Eye (tissue), 1 donor: ENCODE measurements at regions not wholly inside any gene's neighbourhood (a gene's known extent, or its start where the extent isn't known, plus 50 kb on each side); places are given as distances from the start of the nearest gene placed in this dataset.
A peak's percentile ranks its signal among the peaks of the same experiment; 100 is the strongest.

ENCODE experiments used
- DNase-seq: peaks from one replicate; pipeline ENCODE4 v3.0.0-alpha.2; 2015

DNA sequence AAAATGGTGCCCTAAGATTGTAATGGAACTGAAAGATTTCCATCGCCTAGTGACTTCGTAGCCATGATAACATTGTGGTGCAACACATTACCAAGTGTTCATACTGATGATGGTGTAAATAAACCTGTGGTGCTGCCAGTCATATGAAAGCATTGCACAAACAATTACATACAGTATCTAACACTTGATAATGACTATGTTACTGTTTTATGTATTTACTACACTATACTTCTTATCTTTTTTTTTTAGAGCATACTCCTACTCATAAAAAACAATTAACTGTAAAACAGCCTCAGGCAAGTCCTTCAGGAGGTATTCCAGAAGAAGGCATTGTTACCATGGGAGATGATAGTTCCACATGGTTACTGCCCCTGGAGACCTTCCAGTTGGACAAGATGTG, 152.7 kb upstream of the EDNRA start:
- DNase-seq, result no peak

DNA sequence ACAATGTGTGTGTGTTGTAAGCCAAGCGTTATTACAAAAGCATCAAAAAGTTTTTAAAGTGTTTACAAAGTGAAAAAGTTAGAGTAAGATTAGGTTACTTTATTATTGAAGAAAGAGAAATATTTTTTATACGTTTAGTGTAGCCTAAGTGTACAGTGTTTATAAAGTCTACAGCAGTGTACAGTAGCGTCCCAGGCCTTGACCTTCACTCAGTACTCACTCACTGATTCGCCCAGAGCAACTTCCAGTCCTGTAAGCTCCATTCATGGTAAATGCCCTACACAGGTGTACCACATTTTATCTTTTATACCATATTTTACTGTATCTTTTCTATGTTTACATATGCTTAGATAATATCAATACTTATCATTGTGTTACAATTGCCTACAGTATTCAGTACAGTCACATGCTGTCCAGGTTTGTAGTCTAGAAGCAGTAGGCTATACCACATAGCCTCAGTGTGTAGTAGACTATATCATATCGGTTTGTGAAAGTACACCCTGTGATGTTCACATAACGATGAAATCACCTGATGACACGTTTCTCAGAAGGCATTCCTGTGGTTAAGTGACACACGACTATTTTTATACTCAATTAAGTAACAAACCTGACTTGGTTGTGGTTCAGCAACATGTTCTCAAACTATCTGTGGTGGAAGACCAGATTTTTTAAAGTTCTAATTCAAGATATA, 152.0 kb upstream of the EDNRA start:
- no peak for DNase-seq

DNA sequence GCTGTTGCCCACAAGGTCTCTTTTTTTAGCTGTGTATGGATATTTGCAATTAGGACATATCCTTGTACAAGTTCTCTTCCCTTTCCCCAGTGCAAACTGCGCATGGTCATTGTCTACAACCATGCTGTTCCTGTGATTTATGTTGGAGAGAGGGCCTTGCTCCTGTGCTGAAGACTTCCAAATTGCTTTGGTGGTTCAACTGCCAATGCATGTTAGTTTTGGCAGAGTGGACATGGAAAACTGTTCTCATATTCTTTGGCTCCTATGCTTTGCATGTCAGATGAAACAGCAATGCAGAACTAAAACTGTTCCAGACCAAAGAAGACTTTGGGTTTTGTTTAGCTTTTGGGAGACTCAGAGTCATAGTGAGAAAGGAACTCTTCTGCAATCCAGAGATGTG, 148.8 kb upstream of the EDNRA start:
- DNase-seq, result peak; percentile 30

DNA sequence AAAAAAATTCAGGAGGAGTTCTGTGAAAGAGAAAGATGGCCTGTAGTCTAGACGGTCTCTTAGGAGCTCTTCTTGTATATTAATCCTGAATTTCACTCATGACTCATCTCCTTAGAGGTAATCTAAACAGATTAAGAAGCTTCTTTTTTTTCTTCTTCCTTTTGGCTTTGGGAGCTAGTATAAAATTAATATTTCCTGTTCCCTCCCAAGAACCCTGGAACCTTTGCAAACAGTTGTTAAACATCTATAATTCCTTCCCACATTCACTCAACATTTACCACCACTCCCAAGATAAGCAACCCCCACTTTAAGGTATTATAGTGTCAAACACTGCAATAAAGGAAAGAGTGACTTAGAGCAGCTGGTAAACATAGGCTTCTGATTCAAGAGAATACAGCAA, 146.4 kb upstream of the EDNRA start:
- DNase-seq, result no peak

DNA sequence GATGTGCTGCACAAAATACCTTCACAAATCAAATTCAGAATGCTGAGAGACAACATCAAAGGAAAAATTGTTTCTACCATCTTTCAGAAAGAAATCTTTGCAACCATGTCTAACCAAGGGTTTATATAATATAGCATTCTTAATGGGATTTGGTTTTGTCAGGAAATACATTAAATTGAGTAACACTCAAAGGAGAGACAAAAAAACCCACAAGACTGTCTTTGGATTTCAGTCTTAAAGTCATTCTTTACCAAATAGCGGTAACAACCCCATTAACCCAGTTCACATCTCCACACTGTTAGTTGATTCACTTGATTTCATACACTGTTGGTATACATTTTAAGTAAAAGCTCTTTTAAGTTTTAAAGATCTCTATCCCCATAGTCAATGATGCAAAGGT, 145.7 kb upstream of the EDNRA start:
- no peak for DNase-seq

DNA sequence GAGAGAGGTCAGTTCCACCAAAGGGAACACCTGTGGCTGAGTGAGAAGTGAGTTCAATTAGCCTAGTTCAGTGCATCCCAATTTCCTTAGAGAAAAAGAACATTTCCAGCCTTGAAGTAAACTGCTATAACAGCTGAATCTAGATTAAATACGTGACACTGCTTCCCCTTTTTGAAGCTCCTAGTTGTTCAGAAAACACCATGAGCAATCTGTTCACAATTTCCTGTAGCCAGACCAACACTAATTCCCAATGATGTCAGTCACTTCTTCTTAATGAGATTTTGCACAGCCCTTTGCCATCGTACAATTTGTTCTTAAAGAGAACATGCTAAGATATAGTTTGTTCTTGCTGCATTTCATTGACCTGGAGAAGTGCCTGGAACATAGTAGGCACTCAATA, 144.6 kb upstream of the EDNRA start:
- DNase-seq, result no peak

DNA sequence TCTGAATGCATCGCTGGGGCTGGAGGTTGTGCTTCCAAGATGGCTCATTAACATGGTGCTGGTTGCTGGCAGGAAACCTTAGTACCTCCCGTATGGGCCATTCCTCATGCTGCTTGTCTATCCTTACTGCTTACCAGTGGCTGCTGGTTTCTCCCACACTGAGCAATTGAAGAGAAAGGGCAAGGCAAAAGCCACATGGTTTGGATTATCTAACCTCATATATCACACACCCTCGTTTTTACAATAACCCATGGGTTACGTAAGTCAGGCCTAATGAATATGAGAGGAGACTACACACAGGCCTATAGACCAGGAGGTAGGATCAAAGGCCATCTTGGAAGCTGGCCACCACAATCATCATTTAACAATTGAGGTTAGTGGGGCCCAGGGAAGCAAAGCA, 141.8 kb upstream of the EDNRA start:
- no peak for DNase-seq

DNA sequence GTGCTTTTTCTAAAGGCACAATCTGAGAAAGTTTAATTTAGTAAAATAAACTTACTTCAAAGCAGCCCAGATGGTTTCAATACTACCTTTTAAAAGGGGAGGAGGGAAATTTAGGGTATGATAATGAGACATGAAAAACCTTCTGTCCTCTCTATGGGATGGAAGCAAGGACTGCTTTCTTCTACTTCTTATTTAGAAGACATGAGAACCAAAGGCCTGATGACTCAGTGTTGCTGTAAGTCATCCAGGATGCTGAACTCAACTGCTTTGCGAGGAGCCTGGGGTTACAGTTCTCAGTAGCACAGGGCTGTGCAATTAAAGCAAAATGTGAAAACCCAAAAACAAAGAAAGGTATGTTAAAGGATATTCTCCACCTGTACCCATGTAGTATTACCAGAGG, 140.8 kb upstream of the EDNRA start:
- no peak for DNase-seq

DNA sequence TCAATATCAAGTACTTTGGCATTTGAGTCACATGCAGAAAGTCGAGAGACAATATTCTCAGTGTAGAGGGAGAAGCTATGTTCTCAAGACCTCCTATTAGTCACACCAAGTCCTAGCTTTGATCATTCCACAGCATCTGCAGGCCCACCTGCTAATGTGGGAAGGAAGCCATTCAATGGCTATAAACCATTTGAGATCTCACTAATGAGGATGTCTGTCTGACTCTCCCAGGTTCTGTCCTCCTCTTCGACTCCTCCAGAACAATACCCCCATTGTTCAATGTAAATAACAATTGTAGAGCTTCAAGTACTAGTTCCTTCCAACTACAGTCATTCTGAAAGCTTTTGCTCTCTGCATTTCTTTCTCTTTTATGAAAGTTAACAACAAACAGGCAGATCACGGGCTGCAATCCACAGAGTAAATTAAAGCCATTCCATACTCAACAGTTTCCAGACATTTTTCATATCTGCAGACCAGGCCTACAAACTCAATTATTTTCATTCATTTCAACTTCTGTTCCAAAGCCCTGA, 140.2 kb upstream of the EDNRA start:
- DNase-seq, result peak; percentile 67

DNA sequence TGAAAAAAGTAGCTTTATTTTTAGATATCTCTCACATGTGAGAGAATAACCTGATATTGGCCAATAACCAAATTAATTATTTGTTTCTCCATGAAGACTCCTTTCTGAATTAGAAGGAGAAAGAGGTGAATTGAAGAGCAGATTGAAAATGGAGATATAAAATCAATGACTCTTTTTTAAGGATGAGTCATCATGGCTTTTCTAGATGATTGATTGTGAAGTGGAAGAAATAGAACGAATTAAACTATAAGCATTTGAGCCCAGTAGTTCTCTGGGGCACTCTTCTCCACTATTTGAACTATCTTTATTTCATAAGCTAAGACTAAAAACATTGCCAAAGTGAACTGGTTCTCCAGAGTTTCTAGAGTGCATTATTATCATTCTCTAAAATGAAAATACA, 137.2 kb upstream of the EDNRA start:
- DNase-seq, result no peak

DNA sequence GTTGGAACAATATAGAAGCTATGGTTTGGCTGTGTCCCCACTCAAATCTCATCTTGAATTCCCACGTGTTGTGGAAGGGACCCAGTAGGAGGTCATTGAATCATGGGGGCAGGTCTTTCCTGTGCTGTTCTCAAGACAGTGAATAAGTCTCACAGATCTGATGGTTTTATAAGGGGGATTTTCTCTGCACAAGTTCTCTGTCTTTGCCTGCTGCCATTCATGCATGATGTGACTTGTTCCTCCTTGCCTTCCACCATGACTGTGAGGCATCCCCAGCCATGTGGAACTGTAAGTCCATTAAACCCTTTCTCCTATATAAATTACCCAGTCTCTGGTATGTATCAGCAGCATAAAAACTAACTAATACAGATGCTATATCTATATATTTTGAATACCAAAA, 135.2 kb upstream of the EDNRA start:
- DNase-seq, result no peak

DNA sequence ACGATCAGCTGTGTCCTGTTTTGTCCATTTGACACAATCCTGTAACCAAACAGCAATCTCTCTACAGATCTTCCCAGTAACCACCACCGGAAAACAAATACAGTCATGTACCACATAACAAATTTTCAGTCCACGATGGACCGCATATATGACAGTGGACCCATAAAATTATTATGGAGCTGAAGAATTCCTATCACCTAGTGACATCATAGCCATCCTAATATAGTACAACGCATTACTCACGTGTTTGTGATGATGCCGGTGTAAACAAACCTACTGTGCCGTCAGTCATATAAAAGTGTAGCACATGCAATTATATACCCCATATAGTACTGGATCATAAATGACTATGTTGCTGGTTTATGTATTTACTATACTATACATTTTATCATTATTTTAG, 133.7 kb upstream of the EDNRA start:
- DNase-seq, result no peak

DNA sequence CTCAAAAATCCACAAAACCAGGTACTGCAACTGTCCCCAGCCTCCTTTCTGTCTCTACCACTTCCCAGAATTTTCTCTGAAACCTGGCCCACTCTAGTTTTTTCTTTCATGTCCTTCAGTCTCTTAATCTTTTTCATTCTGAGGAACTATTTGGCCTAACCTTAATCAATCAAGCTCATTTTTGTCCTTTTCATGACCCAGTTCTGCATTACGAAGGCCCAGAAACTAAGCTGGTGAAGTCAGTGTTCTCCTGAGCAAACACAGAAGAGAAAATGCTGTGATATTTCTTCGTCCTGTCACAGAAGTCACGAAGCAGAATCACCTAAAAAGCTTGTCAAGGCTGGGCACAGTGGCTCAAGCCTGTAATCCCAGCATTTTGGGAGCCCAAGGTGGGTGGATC, 131.7 kb upstream of the EDNRA start:
- no peak for DNase-seq

DNA sequence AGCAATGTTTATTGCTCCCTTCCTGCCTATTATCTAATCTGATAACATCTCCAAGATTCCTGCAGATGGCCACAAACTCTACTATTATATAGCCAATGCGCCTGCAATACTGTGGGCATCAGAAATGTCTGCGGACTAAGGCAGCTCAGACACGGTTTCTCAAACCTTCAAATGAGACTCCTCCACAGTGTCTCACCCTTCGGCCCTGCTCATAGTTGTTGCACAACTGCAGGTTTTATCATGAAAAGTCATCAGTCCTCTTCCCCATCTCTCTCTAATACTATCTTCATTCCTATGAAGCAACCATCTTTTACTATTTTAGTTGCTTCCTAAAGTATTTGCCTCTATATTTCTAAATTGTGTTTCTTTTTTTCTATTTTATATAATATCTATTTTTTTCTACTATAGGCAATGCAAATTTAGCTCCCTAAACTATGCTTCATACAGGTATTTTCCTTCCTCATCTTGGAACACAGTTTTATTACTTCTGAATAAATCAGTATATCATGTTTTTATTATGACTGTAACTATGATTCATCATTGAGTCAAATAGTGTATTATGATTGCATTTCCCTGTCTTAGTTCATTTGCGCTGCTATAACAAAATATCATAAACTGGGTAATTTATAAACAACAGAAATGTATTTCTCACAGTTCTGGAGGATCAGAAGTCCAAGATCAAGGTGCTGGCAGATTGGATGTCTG, 129.7 kb upstream of the EDNRA start:
- DNase-seq, result no peak

DNA sequence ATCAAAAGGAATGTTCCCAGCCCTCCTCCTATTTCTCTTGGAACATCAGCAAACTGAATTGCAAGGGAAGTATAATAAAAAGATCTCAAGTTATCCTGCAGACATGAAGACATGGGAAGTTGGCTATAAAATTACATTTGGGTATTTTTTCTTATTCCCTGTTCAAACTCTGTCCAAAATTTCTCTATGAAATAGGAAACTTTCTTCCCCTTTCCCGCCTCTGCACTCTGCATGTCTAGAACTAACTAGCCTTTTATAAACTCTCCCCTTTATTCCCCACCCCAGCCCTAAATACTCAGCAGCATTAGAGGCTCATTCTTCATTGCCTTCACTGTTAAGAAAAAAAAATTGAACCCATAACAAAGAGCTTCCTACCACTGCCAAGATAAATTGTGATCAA, 126.7 kb upstream of the EDNRA start:
- DNase-seq, result peak; percentile 57

DNA sequence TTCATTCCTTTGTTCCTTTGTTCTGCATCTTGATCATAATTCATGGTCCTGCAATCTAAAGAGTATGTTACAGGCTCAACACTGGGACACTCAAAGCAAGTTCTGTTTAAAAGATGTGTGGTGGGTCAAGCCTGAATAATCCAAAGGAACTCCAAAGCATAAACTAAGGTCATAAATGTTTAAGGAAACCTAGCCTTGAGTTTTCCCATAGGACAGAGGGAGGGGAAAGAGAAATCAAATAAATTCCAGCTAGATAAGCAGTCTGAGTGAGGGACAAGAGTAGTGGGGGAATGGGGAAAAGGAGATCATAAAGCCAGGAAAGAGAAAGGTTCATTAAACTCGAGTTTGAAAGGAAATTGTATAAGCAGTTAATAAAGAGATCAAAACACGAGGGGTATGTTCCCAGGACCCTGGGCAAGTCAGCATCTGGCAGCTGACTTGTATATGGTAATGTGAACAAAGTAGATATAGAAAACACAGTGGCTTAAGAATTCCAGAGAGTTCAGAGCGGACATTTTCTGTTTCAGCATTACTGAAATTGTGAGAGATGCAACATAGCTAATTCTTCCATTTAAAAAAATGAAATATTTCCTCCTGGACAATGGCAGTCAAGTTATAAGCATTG, 125.8 kb upstream of the EDNRA start:
- peak; percentile 60 for DNase-seq

DNA sequence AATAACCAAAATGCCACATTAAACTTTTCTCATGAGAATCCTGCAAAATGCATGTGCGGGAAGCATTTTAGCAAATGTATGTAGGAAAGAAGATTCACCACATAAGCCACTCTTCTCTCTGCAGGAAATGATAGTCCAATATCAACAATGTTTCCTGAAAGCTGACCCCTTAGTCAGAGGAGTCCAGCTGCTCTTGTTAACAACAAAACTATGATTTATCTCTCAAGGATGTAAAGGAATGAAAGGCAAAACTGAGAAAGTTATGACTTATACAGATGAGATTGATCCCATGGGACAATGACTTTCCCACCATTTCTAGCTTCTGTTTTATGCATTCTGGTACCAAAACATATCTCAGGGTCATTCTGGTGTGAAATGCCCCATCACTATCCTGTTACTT, 125.0 kb upstream of the EDNRA start:
- peak; percentile 41 for DNase-seq

DNA sequence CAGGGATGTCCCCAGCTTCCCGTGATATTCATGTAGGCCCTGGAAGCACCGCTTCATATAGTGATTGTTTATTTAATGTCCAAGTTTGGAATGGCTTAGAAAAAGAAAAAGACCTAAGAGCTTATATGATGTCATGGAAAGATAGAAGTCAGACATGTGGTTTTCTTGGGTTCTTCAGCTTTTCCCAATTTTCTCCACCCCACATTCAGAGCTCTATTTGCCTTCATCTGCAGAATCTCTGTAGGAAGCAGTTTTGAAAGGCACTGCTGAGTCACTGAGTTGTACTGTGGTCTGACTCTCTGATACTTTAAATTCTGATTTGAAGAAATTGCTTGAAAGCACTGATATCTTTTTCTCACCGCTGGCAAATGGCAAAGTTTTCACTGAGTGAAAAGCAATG, 120.6 kb upstream of the EDNRA start:
- no peak for DNase-seq

DNA sequence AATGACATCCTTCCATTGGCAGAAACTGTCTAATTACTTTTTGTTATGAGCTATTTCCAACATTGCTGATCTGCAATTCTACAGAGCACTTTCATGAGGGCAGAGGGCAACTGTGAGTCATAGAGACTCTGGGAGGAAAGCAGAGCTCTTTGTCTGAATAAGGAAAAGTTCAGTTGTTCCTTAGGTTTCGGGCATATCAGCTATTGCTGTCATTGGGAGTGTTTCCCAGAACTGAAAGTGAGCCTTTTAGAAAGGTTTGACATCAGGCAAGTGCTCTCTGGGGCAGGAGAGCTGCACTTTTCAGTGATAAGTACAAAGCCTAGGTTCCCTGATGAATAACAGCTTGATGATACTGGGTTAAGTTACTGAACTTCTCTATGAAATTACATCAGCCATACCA, 119.2 kb upstream of the EDNRA start:
- DNase-seq, result no peak

DNA sequence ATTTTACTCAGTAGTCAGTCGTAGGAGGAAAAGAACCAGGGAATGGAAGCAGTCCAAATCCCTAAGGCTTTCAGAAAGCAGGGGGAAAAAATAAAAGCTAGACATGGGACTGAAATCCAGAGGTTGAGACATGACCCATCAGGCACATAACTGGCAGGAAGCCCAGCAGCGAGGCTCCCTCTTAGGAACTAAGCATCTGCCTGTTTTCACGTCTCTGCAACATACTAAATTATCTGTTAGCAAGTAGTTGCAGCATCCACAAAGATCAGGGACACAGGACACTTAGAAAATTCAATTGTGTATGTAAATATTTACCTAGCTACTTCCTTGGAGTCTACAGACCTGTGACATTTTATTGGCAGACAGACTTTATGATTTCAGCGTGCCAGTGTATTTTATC, 118.0 kb upstream of the EDNRA start:
- DNase-seq, result peak; percentile 34

DNA sequence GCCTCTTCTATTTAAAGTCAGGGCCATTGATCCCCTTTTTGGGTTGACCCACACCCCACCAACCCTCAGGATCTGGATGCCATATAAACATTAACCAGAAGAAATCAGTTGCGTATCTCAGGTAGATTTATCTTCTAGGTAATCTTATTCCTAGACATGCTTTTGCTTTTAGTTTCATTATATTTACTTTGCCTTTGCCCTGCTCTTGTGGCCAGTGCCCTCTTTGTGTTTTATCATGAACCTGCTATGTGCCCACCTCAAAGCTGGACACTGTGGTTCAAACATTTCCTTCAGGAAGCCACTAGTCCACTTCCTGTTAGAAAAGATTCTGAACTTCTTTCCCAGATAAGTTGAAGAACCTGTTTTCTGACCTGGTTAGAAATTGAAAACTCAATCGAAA, 117.4 kb upstream of the EDNRA start:
- DNase-seq, result no peak

DNA sequence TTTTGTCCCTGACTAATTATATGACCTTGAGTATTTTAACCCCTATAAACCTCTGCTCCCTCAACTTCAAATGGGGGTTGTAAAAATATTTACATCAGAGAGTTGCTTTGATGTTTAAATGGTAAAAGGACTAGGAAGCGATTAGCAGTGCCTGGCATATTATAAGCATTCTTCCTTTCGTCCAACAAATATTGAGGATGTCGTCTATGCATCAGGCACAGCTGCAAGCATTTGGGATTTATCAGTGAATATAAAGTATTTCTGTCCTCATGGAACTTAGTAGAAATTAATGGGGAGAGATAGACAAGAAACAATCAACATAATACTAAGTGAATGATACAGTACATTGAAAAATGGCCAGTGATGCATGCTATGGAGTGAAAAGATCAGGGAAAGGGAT, 115.5 kb upstream of the EDNRA start:
- no peak for DNase-seq

DNA sequence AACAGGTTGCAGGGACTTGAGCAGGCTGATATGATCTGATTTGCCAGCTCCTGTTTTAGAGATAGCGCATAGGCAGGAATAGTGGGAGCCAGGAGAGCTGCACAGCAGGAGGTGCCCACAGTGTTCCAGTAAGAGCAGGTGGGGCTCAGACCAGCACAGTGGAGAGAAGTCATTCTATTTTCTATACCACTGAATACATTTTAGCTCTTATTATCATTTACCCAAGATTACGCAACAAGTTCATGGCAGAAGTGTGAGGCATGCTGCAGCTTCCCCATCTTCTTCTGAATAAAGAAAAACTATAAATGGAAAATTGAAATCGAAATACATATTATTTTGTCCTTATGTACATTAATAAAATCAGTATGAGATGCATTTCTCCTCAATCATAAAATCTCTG, 114.7 kb upstream of the EDNRA start:
- no peak for DNase-seq

DNA sequence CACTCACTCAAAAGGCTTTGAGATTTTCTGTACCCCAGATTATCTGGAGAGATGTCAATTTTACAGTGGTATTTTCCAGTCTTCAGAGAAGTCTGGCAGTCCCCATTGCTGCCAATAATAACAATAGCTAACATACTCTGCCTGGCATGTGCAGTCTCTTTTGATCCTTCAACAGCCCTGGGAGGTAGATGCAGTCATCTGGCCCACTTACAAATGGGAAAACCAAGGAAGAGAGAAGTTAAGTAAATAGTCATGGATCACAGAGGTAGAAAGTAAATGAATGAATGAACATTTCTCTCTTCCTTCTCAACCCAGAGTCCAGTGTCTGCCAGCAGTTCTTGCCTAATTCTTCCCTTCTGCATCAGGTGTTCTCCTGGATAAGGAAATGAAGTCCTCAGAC, 113.0 kb upstream of the EDNRA start:
- no peak for DNase-seq
